GM23248 (cell line): ENCODE measurements at regions not wholly inside any gene's neighbourhood (a gene's known extent, or its start where the extent isn't known, plus 50 kb on each side); places are given as distances from the start of the nearest gene placed in this dataset.

ENCODE experiments used
- EZH2 ChIP-seq: fragments of 200-600 bp; sonication (generic); IDR thresholded peaks from 2 replicates; pipeline ENCODE4 v1.6.1; 2018; ENCODE audit warnings: antibody characterized with exemption, mild to moderate bottlenecking; ENCODE audit not compliant: insufficient read depth, poor library complexity, severe bottlenecking
- EZH2phosphoT487 ChIP-seq: fragments of 200-600 bp; sonication (generic); IDR thresholded peaks from 2 replicates; pipeline ENCODE4 v1.6.1; 2018; ENCODE audit warnings: antibody characterized with exemption, moderate library complexity, mild to moderate bottlenecking, low read depth; ENCODE audit not compliant: insufficient read depth

DNA sequence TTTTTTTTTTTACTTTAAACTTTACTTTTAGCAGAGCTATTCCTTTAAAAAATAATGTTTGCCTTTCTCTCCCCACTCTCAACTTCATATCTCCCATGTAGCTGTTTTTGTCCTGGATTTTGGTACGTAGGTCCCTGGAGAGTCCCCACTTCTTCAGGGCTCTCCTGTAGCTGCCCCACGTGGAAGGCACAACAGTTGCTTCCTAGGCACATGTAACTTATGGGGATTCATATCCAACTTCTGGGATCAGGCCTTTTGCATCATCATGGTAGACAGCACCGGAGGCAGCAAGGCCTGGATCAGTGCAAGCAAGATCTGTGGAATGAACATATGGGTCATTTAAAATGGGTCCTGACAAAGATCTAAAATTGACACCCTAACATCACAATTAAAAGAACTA lies 95.7 kb downstream of the ACAA2 start:
- TF ChIP-seq EZH2 (no peak), EZH2phosphoT487 (no peak)
